Gastrocnemius medialis (tissue), 4 donors: ENCODE measurements at regions not wholly inside any gene's neighbourhood (a gene's known extent, or its start where the extent isn't known, plus 50 kb on each side); places are given as distances from the start of the nearest gene placed in this dataset.

Experiments
- ATAC-seq, 2 donors: fragments of 150-250 bp; one replicate each; pipeline ENCODE4 v1.9.1; 2016
- DNase-seq, 2 donors: peaks; one replicate each; pipeline ENCODE4 v3.0.0-alpha.2; 2019
- H3K27ac ChIP-seq, 4 donors: fragments of 200-600 bp; sonication (generic); 1 replicate in 1 of 4; 2 replicates in 3 of 4; pipeline ENCODE4 v1.5.1; 2016 to 2018; ENCODE audit warnings: mild to moderate bottlenecking in 2 of 4, moderate library complexity in 1 of 4
- H3K27me3 ChIP-seq, 3 donors: fragments of 200-600 bp; sonication (generic) in 2 of 3; 1 replicate in 1 of 3; 2 replicates in 2 of 3; pipeline versions ENCODE4 v1.5.1 to v1.6.0; 2016 to 2019; ENCODE audit warnings: mild to moderate bottlenecking in 1 of 3, moderate library complexity in 1 of 3
- H3K36me3 ChIP-seq, 2 donors: fragments of 200-600 bp; sonication (generic) in 1 of 2; one replicate each; pipeline ENCODE4 v1.5.1; 2017 to 2018
- H3K4me1 ChIP-seq, 2 donors: fragments of 200-600 bp; sonication (generic) in 1 of 2; one replicate each; pipeline ENCODE4 v1.5.1; 2016 to 2017; ENCODE audit warnings: mild to moderate bottlenecking in 2 of 2
- H3K4me3 ChIP-seq, 4 donors: fragments of 200-600 bp; sonication (generic) in 3 of 4; 1 replicate in 1 of 4; 2 replicates in 3 of 4; pipeline ENCODE4 v1.5.1; 2016 to 2019; ENCODE audit warnings: mild to moderate bottlenecking in 2 of 4
- H3K9me3 ChIP-seq, 3 donors: fragments of 200-600 bp; sonication (generic) in 2 of 3; 1 replicate in 1 of 3; 2 replicates in 2 of 3; pipeline ENCODE4 v1.5.1; 2016 to 2019
- CTCF ChIP-seq, 5 experiments: fragments of 450-650 bp in 3 of 5; fragments of 200-600 bp in 2 of 5; sonication (generic) in 2 of 5; IDR thresholded peaks in 4 of 5; conservative IDR thresholded peaks in 1 of 5; 1 replicate in 4 of 5; 2 replicates in 1 of 5; pipeline ENCODE4 v1.5.1; 2016 to 2019; ENCODE audit warnings: antibody characterized with exemption in 5 of 5, mild to moderate bottlenecking in 3 of 5, moderate library complexity in 3 of 5
- POLR2A ChIP-seq, 2 donors: fragments of 450-650 bp; IDR thresholded peaks; one replicate each; pipeline ENCODE4 v1.6.1; 2017; ENCODE audit warnings: antibody characterized with exemption in 2 of 2, mild to moderate bottlenecking in 2 of 2, moderate library complexity in 2 of 2
- in situ Hi-C, 4 donors: fragments of 200-750 bp; cut with MboI; loops; one replicate each; pipeline versions ENCODE4 v1.15.0 to v1.8.0; 2017; ENCODE audit warnings: low sequenced_read_pairs in 4 of 4
- intact Hi-C: fragments of 100-400 bp; cut with DNase I; formaldehyde crosslinking; loops from one replicate; pipeline ENCODE4 v1.15.1; 2023; ENCODE audit warnings: low total_unique reads

- DNase-seq (no peak), ATAC-seq (no peak)
- Histone ChIP-seq H3K36me3 (no peaks in the 10 kb centered on the region), H3K27me3 (no peaks in the 10 kb centered on the region), H3K4me3 (no peak overlapping the region), H3K9me3 (no peaks in the 10 kb centered on the region), H3K4me1 (no peaks in the 10 kb centered on the region), H3K27ac (no peak overlapping the region)
- TF ChIP-seq CTCF (IDR thresholded peaks at IDR 0.05 in 4 of 5, conservative IDR thresholded peaks at IDR 0.05 in 1 of 5), result no peak
- no peak for TF ChIP-seq POLR2A (IDR thresholded peaks at IDR 0.05)
- intact Hi-C loops (no loop called here), in situ Hi-C loops (no loop called here)
Measured at GRCh38 chr1:73766786-73767348, 431.1 kb downstream of the LRRIQ3 start.

DNA sequence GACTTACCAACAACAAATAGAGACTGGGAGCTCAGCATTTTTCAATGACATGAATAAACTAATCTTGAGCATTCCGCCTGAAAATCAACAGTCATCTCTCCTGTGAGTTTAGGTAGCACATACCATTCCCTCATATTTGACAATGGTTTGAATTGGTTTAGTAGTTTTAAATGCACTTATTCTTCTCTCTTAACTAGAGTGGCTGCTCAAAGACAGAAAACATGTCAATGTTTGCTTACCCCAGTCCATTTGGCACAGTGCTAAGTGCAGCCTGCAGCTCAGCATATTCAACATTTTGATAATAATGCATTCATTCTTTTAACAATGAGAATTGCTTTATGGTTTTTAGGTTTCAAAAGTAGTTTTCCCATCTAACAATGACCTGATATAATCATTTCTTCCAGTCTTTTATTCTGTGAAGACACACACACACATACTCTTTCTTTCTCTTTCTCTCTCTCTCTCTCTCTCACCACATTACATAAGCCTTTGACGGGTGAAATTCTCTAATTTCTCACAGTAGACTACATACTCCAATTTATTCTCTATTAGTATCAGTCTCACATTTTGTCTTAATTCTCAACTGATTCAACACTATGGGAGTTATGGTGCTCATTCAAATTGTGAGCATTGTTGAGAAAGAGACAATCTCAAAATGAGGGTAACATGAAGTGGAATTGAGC is 432.3 kb downstream of the LRRIQ3 start:
- Histone ChIP-seq H3K27me3 (no peaks in the 10 kb centered on the region), H3K4me1 (no peaks in the 10 kb centered on the region), H3K27ac (no peak overlapping the region), H3K9me3 (no peaks in the 10 kb centered on the region), H3K4me3 (no peak overlapping the region), H3K36me3 (no peaks in the 10 kb centered on the region)
- TF ChIP-seq POLR2A (IDR thresholded peaks at IDR 0.05) (no peak), CTCF (IDR thresholded peaks at IDR 0.05 in 4 of 5, conservative IDR thresholded peaks at IDR 0.05 in 1 of 5) (no peak)
- intact Hi-C loops (no loop called here), in situ Hi-C loops (no loop called here)
- no peak for DNase-seq
- ATAC-seq, result no peak

GRCh38 chr1:73761559-73761958 is 436.4 kb downstream of the LRRIQ3 start:
- no peak for ATAC-seq
- no peaks in the 10 kb centered on the region for H3K9me3 ChIP-seq
- DNase-seq, result no peak
- no peaks in the 10 kb centered on the region for H3K4me1 ChIP-seq
- H3K4me3 ChIP-seq, result no peak overlapping the region
- intact Hi-C loops (no loop called here), in situ Hi-C loops (no loop called here)
- no peaks in the 10 kb centered on the region for H3K36me3 ChIP-seq
- no peaks in the 10 kb centered on the region for H3K27me3 ChIP-seq
- no peak overlapping the region for H3K27ac ChIP-seq
- TF ChIP-seq POLR2A (IDR thresholded peaks at IDR 0.05), result no peak
- no peak for TF ChIP-seq CTCF (IDR thresholded peaks at IDR 0.05 in 4 of 5, conservative IDR thresholded peaks at IDR 0.05 in 1 of 5)

GRCh38 chr1:73759011-73759410 is 439.0 kb downstream of the LRRIQ3 start:
- Histone ChIP-seq H3K9me3 (no peaks in the 10 kb centered on the region), H3K36me3 (no peaks in the 10 kb centered on the region), H3K27me3 (no peaks in the 10 kb centered on the region), H3K27ac (no peak overlapping the region), H3K4me1 (no peaks in the 10 kb centered on the region), H3K4me3 (no peak overlapping the region)
- ATAC-seq (no peak), DNase-seq (no peak)
- TF ChIP-seq CTCF (IDR thresholded peaks at IDR 0.05 in 4 of 5, conservative IDR thresholded peaks at IDR 0.05 in 1 of 5), result no peak
- no peak for TF ChIP-seq POLR2A (IDR thresholded peaks at IDR 0.05)
- in situ Hi-C loops (no loop called here), intact Hi-C loops (no loop called here)

GRCh38 chr1:73756817-73757216 is 441.2 kb downstream of the LRRIQ3 start:
- intact Hi-C loops (no loop called here), in situ Hi-C loops (no loop called here)
- no peaks in the 10 kb centered on the region for H3K9me3 ChIP-seq
- DNase-seq (no peak), ATAC-seq (no peak)
- no peaks in the 10 kb centered on the region for H3K36me3 ChIP-seq
- TF ChIP-seq CTCF (IDR thresholded peaks at IDR 0.05 in 4 of 5, conservative IDR thresholded peaks at IDR 0.05 in 1 of 5) (no peak), POLR2A (IDR thresholded peaks at IDR 0.05) (no peak)
- no peak overlapping the region for H3K27ac ChIP-seq
- H3K27me3 ChIP-seq, result no peaks in the 10 kb centered on the region
- H3K4me1 ChIP-seq, result no peaks in the 10 kb centered on the region
- no peak overlapping the region for H3K4me3 ChIP-seq
